Tibial nerve (tissue), 4 donors: ENCODE measurements at regions not wholly inside any gene's neighbourhood (a gene's known extent, or its start where the extent isn't known, plus 50 kb on each side); places are given as distances from the start of the nearest gene placed in this dataset.
"Not testable (repeated sequence)": the region's sequence is repeated elsewhere in the genome, so short reads cannot be mapped to it uniquely, and the experiment has no call there.

Experiments
- DNase-seq, 2 donors: peaks; one replicate each; pipeline ENCODE4 v3.0.0-alpha.2; 2019; ENCODE audit warnings: low spot score in 2 of 2
- H3K27ac ChIP-seq, 4 donors: fragments of 200-600 bp; sonication (generic) in 3 of 4; one replicate each; pipeline ENCODE4 v1.5.1; 2017 to 2019; ENCODE audit warnings: mild to moderate bottlenecking in 1 of 4
- H3K27me3 ChIP-seq, 2 donors: fragments of 200-600 bp; sonication (generic) in 1 of 2; one replicate each; pipeline versions ENCODE4 v1.5.1 to v1.6.0; 2017 to 2019
- H3K36me3 ChIP-seq, 3 donors: fragments of 200-600 bp; sonication (generic); one replicate each; pipeline ENCODE4 v1.5.1; 2018 to 2019
- H3K4me1 ChIP-seq, 4 donors: fragments of 200-600 bp; sonication (generic) in 3 of 4; one replicate each; pipeline ENCODE4 v1.5.1; 2017 to 2019
- H3K4me3 ChIP-seq, 4 donors: fragments of 200-600 bp; sonication (generic) in 3 of 4; one replicate each; pipeline ENCODE4 v1.5.1; 2017 to 2019; ENCODE audit warnings: mild to moderate bottlenecking in 1 of 4, moderate library complexity in 1 of 4
- H3K9me3 ChIP-seq, 4 donors: fragments of 200-600 bp; sonication (generic) in 3 of 4; one replicate each; pipeline ENCODE4 v1.5.1; 2017 to 2019
- EP300 ChIP-seq, 2 donors: sonication (generic); formaldehyde crosslinking; IDR thresholded peaks; one replicate each; pipeline ENCODE4 v1.6.1; 2017; ENCODE audit warnings: antibody characterized with exemption in 2 of 2, mild to moderate bottlenecking in 1 of 2
- POLR2A ChIP-seq, 2 donors: fragments of 450-650 bp; IDR thresholded peaks; one replicate each; pipeline ENCODE4 v1.6.1; 2017; ENCODE audit warnings: antibody characterized with exemption in 2 of 2, mild to moderate bottlenecking in 2 of 2, moderate library complexity in 2 of 2
- WGBS, 2 donors: methylation state at CpG; one replicate each; pipeline ENCODE4 v1.1.5; 2018; 5-methylcytosine and 5-hydroxymethylcytosine counted together
- TF ChIP-seq, protein P1 (sequence below), 5 experiments: fragments of 200-600 bp in 3 of 5; fragments of 450-650 bp in 2 of 5; sonication (generic) in 3 of 5; IDR thresholded peaks; one replicate each; pipeline ENCODE4 v1.5.1; 2016 to 2019; ENCODE audit warnings: antibody characterized with exemption in 5 of 5, mild to moderate bottlenecking in 3 of 5, moderate library complexity in 2 of 5

DNA sequence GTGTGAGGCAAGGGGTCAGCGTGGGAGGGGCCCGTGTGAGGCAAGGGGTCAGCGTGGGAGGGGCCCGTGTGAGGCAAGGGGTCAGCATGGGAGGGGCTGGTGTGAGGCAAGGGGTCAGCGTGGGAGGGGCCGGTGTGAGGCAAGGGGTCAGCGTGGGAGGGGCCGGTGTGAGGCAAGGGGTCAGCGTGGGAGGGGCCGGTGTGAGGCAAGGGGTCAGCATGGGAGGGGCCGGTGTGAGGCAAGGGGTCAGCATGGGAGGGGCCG is 119.2 kb downstream of the SEPTIN14 start:
- H3K4me3 ChIP-seq, H3K27me3 ChIP-seq, H3K9me3 ChIP-seq, H3K27ac ChIP-seq, H3K4me1 ChIP-seq, DNase-seq, H3K36me3 ChIP-seq: not testable (repeated sequence)
- WGBS, 2 donors = 91 to 96% methylated on average over 10 to 12 of the region's 12 CpGs

DNA sequence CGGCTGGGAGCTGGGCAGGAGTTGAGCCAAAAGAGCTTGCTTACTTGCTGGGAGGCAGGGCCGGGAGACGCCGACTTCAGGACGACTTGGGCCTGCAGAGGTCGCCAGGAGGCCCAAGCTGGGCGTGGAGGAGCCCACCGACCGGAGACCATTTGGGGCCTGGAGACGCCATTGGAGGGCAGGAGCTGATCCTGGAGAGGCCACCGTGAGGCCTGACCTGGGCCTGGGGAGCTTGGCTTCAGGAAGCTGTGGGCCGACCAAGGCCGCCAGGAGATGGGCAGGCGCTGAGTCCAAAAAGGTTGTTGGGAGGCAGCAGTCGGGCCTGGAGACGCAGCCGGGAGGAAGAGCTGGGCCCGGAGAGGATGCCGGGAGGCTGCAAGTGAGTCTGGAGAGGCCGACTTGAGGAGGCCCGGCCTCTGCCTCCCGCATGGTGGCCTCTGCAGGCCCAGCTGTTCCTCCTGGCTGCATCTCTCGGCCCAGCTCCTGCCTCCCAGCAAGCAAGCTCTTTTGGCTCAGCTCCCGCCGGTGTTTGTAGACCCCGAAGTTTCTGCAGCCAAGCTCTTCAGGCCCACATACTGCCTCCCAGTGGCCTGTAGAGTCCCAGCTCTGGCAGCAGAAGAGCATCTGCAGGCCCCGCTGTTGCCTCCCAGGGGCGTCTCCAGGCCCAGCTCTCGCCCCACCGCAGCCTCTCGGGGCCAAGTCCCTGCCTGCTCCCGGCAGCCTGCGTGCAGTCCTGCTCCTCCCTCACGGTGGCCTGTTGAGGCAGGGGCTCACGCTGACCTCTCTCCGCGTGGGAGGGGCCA is 119.7 kb downstream of the SEPTIN14 start:
- not testable (repeated sequence) for H3K4me3 ChIP-seq, H3K27me3 ChIP-seq, H3K36me3 ChIP-seq, H3K4me1 ChIP-seq, H3K27ac ChIP-seq, DNase-seq, H3K9me3 ChIP-seq
- WGBS, 2 donors = 95% methylated on average over 30 to 37 of the region's 37 CpGs

DNA sequence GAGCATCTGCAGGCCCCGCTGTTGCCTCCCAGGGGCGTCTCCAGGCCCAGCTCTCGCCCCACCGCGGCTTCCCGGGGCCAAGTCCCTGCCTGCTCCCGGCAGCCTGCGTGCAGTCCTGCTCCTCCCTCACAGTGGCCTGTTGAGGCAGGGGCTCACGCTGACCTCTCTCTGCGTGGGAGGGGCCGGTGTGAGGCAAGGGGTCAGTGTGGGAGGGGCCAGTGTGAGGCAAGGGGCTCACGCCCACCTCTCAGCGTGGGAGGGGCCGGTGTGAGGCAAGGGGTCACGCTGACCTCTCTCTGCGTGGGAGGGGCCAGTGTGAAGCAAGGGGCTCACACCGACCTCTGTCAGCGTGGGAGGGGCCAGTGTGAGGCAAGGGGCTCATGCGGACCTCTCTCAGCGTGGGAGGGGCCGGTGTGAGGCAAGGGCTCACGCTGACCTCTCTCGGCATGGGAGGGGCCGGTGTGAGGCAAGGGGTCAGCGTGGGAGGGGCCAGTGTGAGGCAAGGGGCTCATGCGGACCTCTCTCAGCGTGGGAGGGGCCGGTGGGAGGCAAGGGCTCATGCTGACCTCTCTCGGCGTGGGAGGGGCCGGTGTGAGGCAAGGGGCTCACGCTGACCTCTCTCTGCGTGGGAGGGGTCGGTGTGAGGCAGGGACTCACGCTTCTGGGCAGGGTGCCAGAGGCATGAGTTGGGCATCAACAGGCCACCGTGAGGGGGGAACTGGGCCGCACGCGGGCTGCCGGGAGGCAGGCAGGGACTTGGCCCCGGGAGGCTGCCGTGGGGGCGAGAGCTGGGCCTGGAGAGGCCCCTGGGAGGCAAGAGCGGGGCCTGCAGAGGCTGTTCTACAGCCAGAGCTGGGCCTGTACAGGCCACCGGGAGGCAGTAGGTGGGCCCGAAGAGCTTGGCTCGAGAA is 120.6 kb downstream of the SEPTIN14 start:
- not testable (repeated sequence) for H3K36me3 ChIP-seq, H3K9me3 ChIP-seq, H3K27ac ChIP-seq, H3K4me3 ChIP-seq, H3K27me3 ChIP-seq, H3K4me1 ChIP-seq, DNase-seq
- 80 to 84% methylated on average over 34 to 39 of the region's 47 CpGs for WGBS, 2 donors

DNA sequence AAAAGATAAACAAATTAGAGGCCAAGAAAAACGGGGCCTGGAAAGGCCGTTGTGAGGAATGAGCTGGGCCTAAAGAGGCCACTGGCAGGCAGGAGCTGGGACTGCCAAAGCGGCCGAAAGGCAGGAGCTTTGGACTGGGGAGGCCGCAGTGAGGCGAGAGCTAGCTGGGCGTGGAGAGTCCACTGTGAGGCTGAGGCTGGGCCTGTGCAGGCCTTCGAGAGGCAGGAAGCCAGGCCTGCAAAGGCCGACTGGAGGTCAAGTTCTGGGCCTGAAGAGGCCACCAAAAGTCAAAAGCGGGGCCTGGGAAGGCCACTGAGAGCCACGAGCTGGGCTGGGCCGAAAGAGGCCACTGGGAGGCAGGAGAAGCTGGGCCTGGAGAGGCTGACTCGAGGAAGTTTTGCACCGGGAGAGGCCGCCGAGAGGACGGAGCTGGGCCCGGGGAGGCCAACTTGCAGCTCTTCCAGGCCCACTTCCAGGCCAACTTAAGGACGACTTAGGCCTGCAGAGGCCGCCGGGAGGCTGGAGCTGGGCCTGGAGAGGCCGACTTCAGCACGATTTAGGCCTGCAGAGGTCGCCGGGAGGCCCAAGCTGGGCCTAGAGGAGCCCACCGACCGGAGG is 121.8 kb downstream of the SEPTIN14 start:
- not testable (repeated sequence) for H3K4me1 ChIP-seq, H3K36me3 ChIP-seq, H3K4me3 ChIP-seq, DNase-seq, H3K27me3 ChIP-seq, H3K27ac ChIP-seq, H3K9me3 ChIP-seq
- WGBS, 2 donors = 64 to 65% methylated on average over 23 to 26 of the region's 27 CpGs

DNA sequence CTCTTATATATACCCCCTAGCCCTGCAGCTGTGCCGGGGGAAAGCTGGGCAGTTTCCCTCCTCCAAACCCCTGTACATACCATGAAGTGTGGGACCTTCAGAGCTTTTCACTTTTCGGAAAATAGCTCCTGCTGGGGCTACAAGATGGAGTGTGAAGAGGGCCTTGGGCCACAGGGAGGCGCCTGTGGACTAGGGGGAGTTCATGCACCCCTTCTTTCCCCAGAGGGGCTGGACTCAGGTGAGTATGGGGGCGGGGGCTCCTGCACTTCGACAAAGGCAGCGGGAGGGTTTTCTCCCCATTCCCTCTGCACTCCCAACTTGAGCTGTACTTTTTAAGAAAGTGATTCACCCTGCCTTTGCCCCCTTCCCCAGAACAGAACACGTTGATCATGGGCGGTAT is 122.5 kb downstream of the SEPTIN14 start:
- H3K36me3 ChIP-seq, H3K9me3 ChIP-seq, H3K27ac ChIP-seq, H3K4me3 ChIP-seq, H3K27me3 ChIP-seq, H3K4me1 ChIP-seq, DNase-seq: not testable (repeated sequence)
- WGBS, 2 donors = 72 to 80% methylated on average over 8 of the region's 8 CpGs

DNA sequence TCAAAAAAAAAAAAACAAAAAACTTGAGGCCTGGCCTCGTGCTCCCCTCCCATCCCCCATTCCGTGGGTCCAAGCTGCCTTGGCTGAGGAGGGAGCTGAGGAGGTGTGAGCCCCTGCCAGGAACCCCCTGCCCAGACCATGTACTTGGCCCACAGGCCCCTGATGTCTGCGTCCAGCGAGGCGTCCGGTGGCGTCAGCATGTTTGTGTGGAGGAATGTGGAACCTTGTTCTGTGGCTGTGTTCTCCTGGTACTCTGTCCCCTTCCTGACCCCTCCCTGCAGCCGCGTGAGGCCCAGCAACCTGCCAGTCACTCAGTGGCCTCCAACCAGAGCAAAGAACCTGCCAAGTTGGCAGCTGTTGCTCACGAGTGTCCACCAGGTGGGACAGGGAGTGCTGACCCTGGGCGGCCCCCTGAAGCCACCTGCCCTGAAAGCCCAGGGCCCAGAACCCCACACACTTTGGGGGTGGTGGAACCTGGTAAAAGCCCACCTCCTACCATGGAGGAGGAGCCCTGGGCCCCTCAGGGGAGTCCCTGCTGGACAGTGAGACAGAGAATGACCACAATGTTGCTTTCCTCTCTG is 125.8 kb downstream of the SEPTIN14 start:
- not testable (repeated sequence) for DNase-seq, H3K9me3 ChIP-seq, H3K4me3 ChIP-seq, H3K27me3 ChIP-seq, H3K36me3 ChIP-seq, H3K27ac ChIP-seq, H3K4me1 ChIP-seq
- WGBS, 2 donors = 65 to 67% methylated on average over 7 to 9 of the region's 11 CpGs

DNA sequence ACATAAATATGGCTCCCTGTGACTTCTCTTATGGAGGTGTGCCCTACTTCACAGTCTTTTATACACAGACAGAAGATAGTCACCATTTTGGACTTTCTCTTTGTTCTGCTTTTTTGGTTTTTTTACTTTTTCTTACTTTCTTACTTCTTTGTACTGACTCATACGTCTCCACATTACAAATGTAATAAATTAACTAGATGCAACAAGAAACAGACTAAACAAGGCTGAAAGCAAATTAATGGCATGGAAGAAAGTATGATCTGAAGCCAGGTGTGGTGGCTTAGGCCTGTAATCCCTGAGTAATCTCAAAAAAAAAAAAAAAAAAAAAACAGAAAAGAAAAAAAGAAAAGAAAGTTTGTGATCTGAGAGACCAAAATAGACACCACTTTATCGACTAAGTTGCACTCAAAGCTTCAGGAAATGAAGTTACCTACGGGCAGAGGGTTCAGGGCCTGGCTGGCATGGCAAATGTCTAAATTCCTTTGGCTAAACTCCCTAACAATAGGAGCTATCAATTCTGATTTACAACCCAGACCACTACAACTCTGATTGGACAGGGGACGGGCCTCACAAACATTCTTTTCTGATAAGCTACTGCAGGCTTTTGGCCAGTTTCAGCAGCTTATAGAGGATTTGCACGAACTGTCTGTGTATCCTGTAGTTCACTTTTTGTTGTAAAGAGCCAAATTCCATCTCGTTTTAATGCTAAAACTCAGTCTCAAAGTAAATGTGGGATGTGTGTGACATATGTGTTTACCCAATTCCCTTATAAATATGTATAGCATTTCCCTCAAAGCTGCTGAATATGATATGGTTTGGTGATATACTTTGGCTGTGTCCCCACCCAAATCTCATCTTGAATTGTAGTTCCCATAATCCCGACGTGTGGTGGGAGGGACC is 129.1 kb downstream of the SEPTIN14 start:
- DNase-seq = no peak
- no peak for TF ChIP-seq POLR2A (IDR thresholded peaks at IDR 0.05)
- TF ChIP-seq, protein P1, sequence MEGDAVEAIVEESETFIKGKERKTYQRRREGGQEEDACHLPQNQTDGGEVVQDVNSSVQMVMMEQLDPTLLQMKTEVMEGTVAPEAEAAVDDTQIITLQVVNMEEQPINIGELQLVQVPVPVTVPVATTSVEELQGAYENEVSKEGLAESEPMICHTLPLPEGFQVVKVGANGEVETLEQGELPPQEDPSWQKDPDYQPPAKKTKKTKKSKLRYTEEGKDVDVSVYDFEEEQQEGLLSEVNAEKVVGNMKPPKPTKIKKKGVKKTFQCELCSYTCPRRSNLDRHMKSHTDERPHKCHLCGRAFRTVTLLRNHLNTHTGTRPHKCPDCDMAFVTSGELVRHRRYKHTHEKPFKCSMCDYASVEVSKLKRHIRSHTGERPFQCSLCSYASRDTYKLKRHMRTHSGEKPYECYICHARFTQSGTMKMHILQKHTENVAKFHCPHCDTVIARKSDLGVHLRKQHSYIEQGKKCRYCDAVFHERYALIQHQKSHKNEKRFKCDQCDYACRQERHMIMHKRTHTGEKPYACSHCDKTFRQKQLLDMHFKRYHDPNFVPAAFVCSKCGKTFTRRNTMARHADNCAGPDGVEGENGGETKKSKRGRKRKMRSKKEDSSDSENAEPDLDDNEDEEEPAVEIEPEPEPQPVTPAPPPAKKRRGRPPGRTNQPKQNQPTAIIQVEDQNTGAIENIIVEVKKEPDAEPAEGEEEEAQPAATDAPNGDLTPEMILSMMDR (IDR thresholded peaks at IDR 0.05) = no peak
- no peak for TF ChIP-seq EP300 (IDR thresholded peaks at IDR 0.05)
- H3K27ac ChIP-seq = no peak overlapping the region
- H3K4me3 ChIP-seq = no peak overlapping the region
- no peaks in the 10 kb centered on the region for H3K9me3 ChIP-seq
- no peaks in the 10 kb centered on the region for H3K27me3 ChIP-seq
- no peaks in the 10 kb centered on the region for H3K36me3 ChIP-seq
- H3K4me1 ChIP-seq = no peaks in the 10 kb centered on the region
- WGBS, 2 donors = 30 to 34% methylated on average over 8 of the region's 8 CpGs
